ENCODE measurements at regions not wholly inside any gene's neighbourhood (a gene's known extent, or its start where the extent isn't known, plus 50 kb on each side); places are given as distances from the start of the nearest gene placed in this dataset.

- no peaks in the 10 kb centered on the region for H3K79me2 ChIP-seq (ENCODE audit: control insufficient read depth, insufficient read depth, low read length, poor library complexity)
- no peak overlapping the region for H3K23ac ChIP-seq (ENCODE audit: low read length)
- DNase-seq = no peak
Measured at GRCh38 chrX:129230168-129230567, 293.1 kb downstream of the SMARCA1 start.

GRCh38 chrX:129227366-129227765 is 295.9 kb downstream of the SMARCA1 start:
- Histone ChIP-seq H2BK5ac (ENCODE audit: low read depth, low read length, poor library complexity) (no peak overlapping the region), H3K79me1 (ENCODE audit: low read length) (no peaks in the 10 kb centered on the region), H3K4ac (ENCODE audit: low read depth, low read length) (no peak overlapping the region), H3K79me2 (ENCODE audit: control insufficient read depth, insufficient read depth, low read length, poor library complexity) (no peaks in the 10 kb centered on the region), H3K23ac (ENCODE audit: low read length) (no peak overlapping the region), H3K4me1 (ENCODE audit: control insufficient read depth in 1 of 2, insufficient read depth in 2 of 2, low read length in 2 of 2) (no peaks in the 10 kb centered on the region), H3K36me3 (ENCODE audit: control insufficient read depth in 1 of 2, insufficient read depth in 2 of 2, low read length in 2 of 2) (no peaks in the 10 kb centered on the region), H3K9me3 (ENCODE audit: insufficient read depth, low read depth, low read length) (no peaks in the 10 kb centered on the region), H3K27ac (ENCODE audit: low read depth, low read length) (no peak overlapping the region), H3K4me2 (ENCODE audit: low read length) (no peak overlapping the region), H3K4me3 (ENCODE audit: low read depth, low read length) (no peak overlapping the region), H2AFZ (ENCODE audit: insufficient read depth, low read length, poor library complexity) (no peak overlapping the region), H4K91ac (ENCODE audit: low read depth, low read length) (no peak overlapping the region), H2BK12ac (ENCODE audit: low read length) (no peak overlapping the region), H2BK120ac (ENCODE audit: insufficient read depth, low read length, poor library complexity) (no peak overlapping the region), H3K14ac (ENCODE audit: low read length) (no peak overlapping the region), H3K9ac (ENCODE audit: low read length) (no peak overlapping the region), H4K12ac (ENCODE audit: low read depth, low read length) (no peak overlapping the region), H2AK5ac (ENCODE audit: low read length) (no peak overlapping the region), H3K18ac (ENCODE audit: low read length) (no peak overlapping the region), H4K8ac (ENCODE audit: low read depth, low read length) (no peak overlapping the region), H3K27me3 (ENCODE audit: insufficient read depth, low read length) (no peaks in the 10 kb centered on the region)
- DNase-seq = no peak
- WGBS (ENCODE audit: extremely low coverage, insufficient coverage, insufficient read length) = no CpG with 5 or more reads among the region's 2 CpGs

More at GRCh38 chrX:129230168-129230567, 293.1 kb downstream of the SMARCA1 start:
- Histone ChIP-seq H3K4me2 (ENCODE audit: low read length) (no peak overlapping the region), H3K36me3 (ENCODE audit: control insufficient read depth in 1 of 2, insufficient read depth in 2 of 2, low read length in 2 of 2) (no peaks in the 10 kb centered on the region), H3K9me3 (ENCODE audit: insufficient read depth, low read depth, low read length) (no peaks in the 10 kb centered on the region), H4K91ac (ENCODE audit: low read depth, low read length) (no peak overlapping the region), H2AK5ac (ENCODE audit: low read length) (no peak overlapping the region), H3K79me1 (ENCODE audit: low read length) (no peaks in the 10 kb centered on the region), H3K4me3 (ENCODE audit: low read depth, low read length) (no peak overlapping the region), H3K4ac (ENCODE audit: low read depth, low read length) (no peak overlapping the region), H3K4me1 (ENCODE audit: control insufficient read depth in 1 of 2, insufficient read depth in 2 of 2, low read length in 2 of 2) (no peaks in the 10 kb centered on the region), H2AFZ (ENCODE audit: insufficient read depth, low read length, poor library complexity) (no peak overlapping the region), H3K9ac (ENCODE audit: low read length) (no peak overlapping the region), H2BK120ac (ENCODE audit: insufficient read depth, low read length, poor library complexity) (no peak overlapping the region), H4K8ac (ENCODE audit: low read depth, low read length) (no peak overlapping the region), H2BK5ac (ENCODE audit: low read depth, low read length, poor library complexity) (no peak overlapping the region), H4K12ac (ENCODE audit: low read depth, low read length) (no peak overlapping the region), H2BK12ac (ENCODE audit: low read length) (no peak overlapping the region), H3K18ac (ENCODE audit: low read length) (no peak overlapping the region), H3K27me3 (ENCODE audit: insufficient read depth, low read length) (no peaks in the 10 kb centered on the region), H3K27ac (ENCODE audit: low read depth, low read length) (no peak overlapping the region), H3K14ac (ENCODE audit: low read length) (no peak overlapping the region)
- WGBS (ENCODE audit: extremely low coverage, insufficient coverage, insufficient read length) = no CpG with 5 or more reads among the region's 1 CpG

- no peak overlapping the region for H3K14ac ChIP-seq (ENCODE audit: low read length)
- H3K36me3 ChIP-seq (ENCODE audit: control insufficient read depth in 1 of 2, insufficient read depth in 2 of 2, low read length in 2 of 2) = no peaks in the 10 kb centered on the region
- no peak overlapping the region for H3K23ac ChIP-seq (ENCODE audit: low read length)
- H3K9ac ChIP-seq (ENCODE audit: low read length) = no peak overlapping the region
- no peak overlapping the region for H3K4me2 ChIP-seq (ENCODE audit: low read length)
- H4K8ac ChIP-seq (ENCODE audit: low read depth, low read length) = no peak overlapping the region
- H3K79me1 ChIP-seq (ENCODE audit: low read length) = no peaks in the 10 kb centered on the region
- no peak overlapping the region for H3K4me3 ChIP-seq (ENCODE audit: low read depth, low read length)
- no peak overlapping the region for H2BK120ac ChIP-seq (ENCODE audit: insufficient read depth, low read length, poor library complexity)
- no peak overlapping the region for H3K4ac ChIP-seq (ENCODE audit: low read depth, low read length)
- H2BK12ac ChIP-seq (ENCODE audit: low read length) = no peak overlapping the region
- H3K79me2 ChIP-seq (ENCODE audit: control insufficient read depth, insufficient read depth, low read length, poor library complexity) = no peaks in the 10 kb centered on the region
- H3K27me3 ChIP-seq (ENCODE audit: insufficient read depth, low read length) = no peaks in the 10 kb centered on the region
- no peaks in the 10 kb centered on the region for H3K4me1 ChIP-seq (ENCODE audit: control insufficient read depth in 1 of 2, insufficient read depth in 2 of 2, low read length in 2 of 2)
- H3K9me3 ChIP-seq (ENCODE audit: insufficient read depth, low read depth, low read length) = no peaks in the 10 kb centered on the region
- no peak overlapping the region for H4K12ac ChIP-seq (ENCODE audit: low read depth, low read length)
- no peak overlapping the region for H2AK5ac ChIP-seq (ENCODE audit: low read length)
- no peak overlapping the region for H2BK5ac ChIP-seq (ENCODE audit: low read depth, low read length, poor library complexity)
- WGBS (ENCODE audit: extremely low coverage, insufficient coverage, insufficient read length) = no CpG with 5 or more reads among the region's 4 CpGs
- no peak overlapping the region for H4K91ac ChIP-seq (ENCODE audit: low read depth, low read length)
- DNase-seq = no peak
- no peak overlapping the region for H3K27ac ChIP-seq (ENCODE audit: low read depth, low read length)
- no peak overlapping the region for H2AFZ ChIP-seq (ENCODE audit: insufficient read depth, low read length, poor library complexity)
- H3K18ac ChIP-seq (ENCODE audit: low read length) = no peak overlapping the region
Measured at GRCh38 chrX:129193357-129193756, 329.9 kb downstream of the SMARCA1 start.

DNA sequence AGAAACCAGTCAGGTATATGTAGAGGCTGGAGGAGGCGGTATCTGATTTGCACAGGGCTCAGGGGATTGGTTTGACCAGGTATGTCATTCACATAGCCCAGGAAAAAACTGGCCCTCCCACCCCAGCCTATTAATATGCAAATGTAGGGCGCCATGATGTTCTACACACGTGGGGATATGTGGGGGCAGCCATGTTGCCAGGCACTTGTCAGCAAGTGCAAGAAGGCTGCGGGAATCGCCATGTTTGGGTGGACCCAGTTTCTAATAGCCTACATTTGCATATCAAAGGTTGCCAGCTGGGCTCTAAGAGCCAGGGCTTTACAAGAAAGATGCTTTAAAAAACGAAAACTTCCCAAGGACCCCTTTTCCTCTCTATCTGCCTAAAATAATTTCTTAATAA is 335.1 kb downstream of the SMARCA1 start:
- H3K23ac ChIP-seq (ENCODE audit: low read length) = no peak overlapping the region
- no peak overlapping the region for H2BK5ac ChIP-seq (ENCODE audit: low read depth, low read length, poor library complexity)
- H3K14ac ChIP-seq (ENCODE audit: low read length) = no peak overlapping the region
- H3K18ac ChIP-seq (ENCODE audit: low read length) = no peak overlapping the region
- H3K4me1 ChIP-seq (ENCODE audit: control insufficient read depth in 1 of 2, insufficient read depth in 2 of 2, low read length in 2 of 2) = no peaks in the 10 kb centered on the region
- H3K4ac ChIP-seq (ENCODE audit: low read depth, low read length) = no peak overlapping the region
- no peaks in the 10 kb centered on the region for H3K36me3 ChIP-seq (ENCODE audit: control insufficient read depth in 1 of 2, insufficient read depth in 2 of 2, low read length in 2 of 2)
- no peak overlapping the region for H2BK120ac ChIP-seq (ENCODE audit: insufficient read depth, low read length, poor library complexity)
- H2BK12ac ChIP-seq (ENCODE audit: low read length) = no peak overlapping the region
- H3K9ac ChIP-seq (ENCODE audit: low read length) = no peak overlapping the region
- H3K9me3 ChIP-seq (ENCODE audit: insufficient read depth, low read depth, low read length) = no peaks in the 10 kb centered on the region
- no peak overlapping the region for H2AFZ ChIP-seq (ENCODE audit: insufficient read depth, low read length, poor library complexity)
- no peak overlapping the region for H4K12ac ChIP-seq (ENCODE audit: low read depth, low read length)
- no peak for DNase-seq
- no peak overlapping the region for H3K27ac ChIP-seq (ENCODE audit: low read depth, low read length)
- WGBS (ENCODE audit: extremely low coverage, insufficient coverage, insufficient read length) = no CpG with 5 or more reads among the region's 6 CpGs
- no peak overlapping the region for H3K4me2 ChIP-seq (ENCODE audit: low read length)
- no peak overlapping the region for H4K91ac ChIP-seq (ENCODE audit: low read depth, low read length)
- H3K4me3 ChIP-seq (ENCODE audit: low read depth, low read length) = no peak overlapping the region
- no peak overlapping the region for H2AK5ac ChIP-seq (ENCODE audit: low read length)
- H3K79me2 ChIP-seq (ENCODE audit: control insufficient read depth, insufficient read depth, low read length, poor library complexity) = no peaks in the 10 kb centered on the region
- no peaks in the 10 kb centered on the region for H3K79me1 ChIP-seq (ENCODE audit: low read length)
- H3K27me3 ChIP-seq (ENCODE audit: insufficient read depth, low read length) = no peaks in the 10 kb centered on the region
- H4K8ac ChIP-seq (ENCODE audit: low read depth, low read length) = no peak overlapping the region
